ENCODE measurements at regions not wholly inside any gene's neighbourhood (a gene's known extent, or its start where the extent isn't known, plus 50 kb on each side); places are given as distances from the start of the nearest gene placed in this dataset.

DNA sequence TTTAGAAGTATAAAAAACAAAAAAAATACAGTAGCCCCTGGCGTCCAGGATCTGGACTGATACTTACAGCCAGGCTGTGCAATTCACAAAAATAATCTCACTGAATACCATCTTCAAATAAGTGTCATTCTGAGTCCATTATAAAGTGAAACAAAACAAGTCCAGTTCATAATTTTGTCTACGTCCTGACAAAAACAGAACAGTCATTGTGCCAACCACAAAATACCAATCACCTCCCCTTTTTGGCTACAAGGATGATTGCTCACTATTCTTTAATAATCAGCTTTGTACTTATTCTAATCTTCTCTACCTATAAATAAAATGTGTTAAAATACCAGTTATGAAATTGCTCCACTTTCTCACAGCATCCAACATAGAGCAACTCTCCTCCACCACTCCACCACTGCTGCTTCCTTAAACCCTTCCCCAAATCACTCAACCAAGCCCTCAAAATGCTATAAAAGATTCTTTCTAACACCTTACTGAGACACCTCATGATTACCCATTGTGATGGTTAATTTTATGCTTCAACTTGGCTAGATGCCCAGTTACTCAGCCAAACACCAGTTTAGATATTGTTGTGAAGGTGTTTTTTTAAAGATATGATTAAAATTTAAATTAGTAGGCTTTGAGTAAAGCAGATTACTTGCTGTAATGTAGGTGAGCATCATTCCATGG lies 479.8 kb upstream of the SEMA3A start:
- no peak for DNase-seq

DNA sequence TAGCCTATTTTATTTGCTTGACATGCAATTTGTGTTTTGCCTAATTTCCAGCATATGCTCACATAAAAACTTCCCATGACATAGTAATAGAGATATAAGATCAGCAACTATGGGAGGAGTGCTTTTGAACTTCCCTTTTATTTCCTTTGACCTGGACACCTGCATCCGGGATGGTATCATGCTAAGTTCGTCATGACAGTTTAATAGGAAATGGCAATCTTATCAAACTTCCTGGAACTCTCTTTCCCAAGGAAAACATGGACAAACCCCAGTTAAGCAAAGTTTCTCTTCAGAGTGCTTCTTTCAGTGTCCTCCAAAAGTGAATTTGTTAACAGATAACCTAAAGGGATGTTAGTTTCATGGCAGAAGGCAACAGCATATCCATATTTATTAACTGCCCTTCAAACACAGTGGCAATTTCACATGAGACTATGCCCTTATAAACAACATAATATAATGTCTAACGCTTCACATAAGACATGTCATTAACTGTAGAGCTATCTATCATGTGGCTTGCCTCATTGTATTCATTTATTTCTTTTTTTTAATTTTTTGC lies 474.7 kb upstream of the SEMA3A start:
- no peak for DNase-seq

DNA sequence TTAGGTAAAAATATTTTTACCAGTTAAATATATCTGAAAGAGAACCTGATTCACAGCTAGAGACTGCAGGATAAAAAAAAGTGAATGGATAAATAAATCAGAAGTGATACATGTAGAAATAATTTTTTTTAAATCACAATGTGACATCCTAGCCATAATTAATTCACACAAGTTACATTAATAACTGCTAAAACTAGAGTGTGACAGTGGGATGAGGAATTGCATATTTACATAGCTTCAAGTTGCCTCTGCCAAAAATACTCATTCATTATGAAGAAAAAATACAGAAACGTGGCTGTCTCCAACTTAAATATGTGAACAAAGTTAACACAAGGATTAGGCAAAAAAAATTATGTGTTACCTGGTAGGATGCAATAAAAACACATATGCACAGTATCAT lies 473.5 kb upstream of the SEMA3A start:
- no peak for DNase-seq

DNA sequence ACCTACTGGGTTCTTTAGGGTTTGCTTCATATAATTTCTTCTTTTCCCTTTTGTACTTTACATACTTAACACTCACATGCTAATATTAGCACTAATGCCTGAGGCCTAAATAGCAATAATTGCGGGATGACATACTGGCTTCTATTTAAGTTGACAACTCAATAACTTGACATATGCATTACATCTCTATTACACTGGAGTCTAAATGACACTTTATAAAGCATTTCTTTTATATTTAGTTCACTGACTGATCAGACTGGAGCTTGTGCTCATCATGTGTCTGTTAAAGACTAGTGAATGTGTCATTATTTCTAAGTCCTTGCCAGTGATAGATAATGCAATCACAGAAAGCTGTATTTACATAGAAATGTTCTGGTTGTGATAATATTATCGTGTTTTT lies 472.1 kb upstream of the SEMA3A start:
- DNase-seq: no peak

DNA sequence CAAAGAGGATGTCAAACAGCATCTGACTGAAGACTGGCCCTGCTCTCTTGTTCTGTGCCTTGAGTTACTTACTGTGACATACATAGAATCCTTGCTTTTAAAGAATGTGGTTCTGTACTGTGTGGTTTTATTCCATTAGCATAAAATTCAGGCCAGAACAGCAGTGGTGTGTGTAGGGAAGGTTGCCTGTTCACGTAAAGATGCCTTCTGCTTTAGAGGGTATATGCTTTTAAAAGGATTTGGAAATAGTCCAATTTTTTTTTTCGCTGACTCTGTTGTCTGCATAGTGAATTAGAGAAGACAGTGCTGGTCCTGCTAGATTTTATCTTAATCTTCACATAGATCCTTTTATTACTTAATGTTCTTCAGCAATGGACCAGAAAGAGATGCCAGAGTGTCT lies 470.8 kb upstream of the SEMA3A start:
- no peak for DNase-seq

DNA sequence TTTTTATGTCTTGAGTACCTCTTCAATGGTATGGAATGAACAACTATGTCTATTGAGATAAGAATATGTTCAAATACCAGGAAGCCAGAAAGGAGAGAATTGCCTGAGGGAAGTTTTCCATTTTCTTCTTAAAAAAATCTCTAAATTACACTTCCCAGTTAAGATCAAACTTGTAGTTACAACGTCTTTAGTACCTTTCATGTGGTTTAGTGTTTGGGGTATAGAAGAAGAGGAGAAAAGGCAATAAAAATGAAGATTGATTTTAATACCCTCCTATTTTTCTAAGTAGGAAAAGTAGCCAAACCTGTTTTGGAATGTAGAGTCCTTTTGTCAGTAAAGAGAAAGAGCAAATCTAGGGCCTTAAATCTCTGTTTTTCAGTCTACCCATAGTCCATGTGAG lies 470.0 kb upstream of the SEMA3A start:
- no peak for DNase-seq

DNA sequence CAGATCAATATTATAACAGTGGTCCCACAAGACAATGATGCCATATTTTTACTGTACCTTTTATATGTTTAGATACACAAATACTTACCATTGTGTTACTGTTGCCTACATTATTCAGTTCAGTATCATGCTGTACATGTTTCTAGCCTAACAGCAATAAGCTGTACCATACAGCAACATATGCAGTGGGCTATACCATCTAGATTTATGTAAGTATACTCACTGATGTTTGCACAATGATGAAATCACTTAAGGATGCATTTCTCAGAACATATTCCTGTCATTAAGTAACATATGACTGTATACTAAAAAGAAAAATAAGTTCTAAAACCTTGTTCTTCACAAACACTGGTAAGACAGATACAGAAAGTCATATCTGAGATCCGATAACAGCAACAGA lies 468.6 kb upstream of the SEMA3A start:
- no peak for DNase-seq

DNA sequence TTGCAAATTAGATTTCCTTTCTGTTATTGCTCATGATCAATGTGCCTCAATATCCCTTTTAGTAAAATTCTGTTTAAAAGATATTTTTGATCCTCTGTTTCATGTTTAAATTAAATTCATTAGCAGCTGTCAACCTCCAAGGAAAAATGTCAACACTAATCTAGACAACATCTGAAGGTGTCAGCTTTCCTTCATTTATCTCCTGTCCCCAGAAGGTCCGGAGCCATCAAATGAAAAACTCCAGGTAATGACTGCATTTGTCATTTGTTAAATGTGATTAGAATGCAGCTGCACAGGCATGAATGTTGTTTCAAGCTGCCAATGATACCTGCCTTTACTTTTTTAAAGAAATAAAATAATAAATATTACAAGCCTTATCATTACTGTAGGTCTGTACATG lies 463.7 kb upstream of the SEMA3A start:
- no peak for DNase-seq

DNA sequence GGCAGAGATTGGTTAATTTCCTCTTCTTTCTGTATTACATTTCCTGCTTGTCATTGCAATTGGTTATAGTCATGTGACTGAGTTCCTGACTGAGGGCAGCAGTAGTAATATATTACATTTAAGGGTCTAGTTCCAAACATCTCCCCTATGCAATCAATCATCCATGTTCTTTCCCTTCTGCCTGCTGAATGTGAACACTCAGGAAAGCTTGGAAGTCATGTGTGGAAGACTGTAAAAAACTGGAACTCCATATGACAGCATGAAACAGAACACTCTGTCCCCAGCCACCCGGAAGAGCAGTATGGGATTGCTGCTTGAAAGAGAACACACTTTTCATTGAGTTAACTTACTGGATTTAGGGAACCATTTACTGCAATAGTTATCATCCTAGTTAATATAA lies 459.7 kb upstream of the SEMA3A start:
- no peak for DNase-seq

DNA sequence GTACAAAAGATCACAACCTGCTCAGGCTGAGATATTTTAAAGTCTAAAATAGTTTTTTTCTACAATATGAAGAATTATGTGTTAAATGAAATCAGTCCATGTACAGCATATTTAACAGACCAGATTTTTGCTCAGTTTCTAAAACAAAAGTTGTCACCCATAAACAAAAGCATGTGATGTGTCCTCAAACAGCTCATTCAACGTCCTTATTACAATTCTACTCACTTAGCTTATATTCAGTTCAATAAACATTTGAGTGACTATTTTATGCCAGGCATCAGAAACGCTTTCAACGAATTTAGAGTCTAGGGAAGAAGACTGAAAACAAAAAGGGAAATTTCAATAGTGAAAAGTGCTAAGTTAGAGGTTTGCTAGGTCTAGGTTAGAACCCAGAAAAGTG lies 457.3 kb upstream of the SEMA3A start:
- DNase-seq: no peak

DNA sequence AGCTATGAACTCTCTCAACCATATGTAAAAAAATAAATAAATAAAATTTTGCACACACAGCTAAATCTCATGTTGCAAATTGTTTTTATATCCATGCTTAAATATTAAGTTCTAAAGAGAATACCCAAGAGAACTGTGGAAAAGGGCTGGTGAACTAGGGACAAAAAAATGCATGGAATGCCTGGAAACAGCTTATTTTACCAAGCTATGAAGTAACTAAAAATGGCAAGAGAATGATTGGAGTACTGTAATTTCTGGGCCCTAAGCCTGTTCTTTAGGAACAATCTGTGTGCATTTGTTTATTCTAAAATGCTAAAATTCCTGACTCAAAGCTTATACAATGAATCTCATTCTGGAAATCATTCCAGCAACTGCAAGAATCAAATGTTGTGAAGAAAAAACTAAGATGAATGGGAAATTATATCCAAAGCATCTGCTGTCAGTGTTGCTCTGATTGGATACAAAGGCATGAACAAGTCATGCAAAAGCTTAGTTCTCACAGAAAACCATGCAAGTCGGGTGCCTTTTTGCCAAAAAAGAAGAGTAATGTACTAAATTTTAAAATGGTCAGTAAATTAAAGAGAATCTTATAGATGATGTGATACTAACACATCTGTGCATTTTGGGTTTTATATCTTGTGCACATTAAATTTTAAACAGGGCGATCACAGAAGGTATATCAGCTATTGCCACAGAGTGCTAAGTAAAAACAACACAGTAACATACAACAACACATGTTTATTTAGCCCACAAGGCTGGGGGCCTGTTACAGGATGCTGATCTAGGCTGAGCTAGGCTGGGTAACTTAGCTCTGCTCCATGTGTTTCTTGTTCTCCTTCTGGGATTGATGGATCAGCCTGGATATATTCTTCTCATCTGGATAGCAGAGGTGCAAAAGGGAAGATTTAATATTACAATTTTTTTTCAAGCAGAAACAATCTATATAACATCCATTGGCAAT lies 453.5 kb upstream of the SEMA3A start:
- DNase-seq: no peak

DNA sequence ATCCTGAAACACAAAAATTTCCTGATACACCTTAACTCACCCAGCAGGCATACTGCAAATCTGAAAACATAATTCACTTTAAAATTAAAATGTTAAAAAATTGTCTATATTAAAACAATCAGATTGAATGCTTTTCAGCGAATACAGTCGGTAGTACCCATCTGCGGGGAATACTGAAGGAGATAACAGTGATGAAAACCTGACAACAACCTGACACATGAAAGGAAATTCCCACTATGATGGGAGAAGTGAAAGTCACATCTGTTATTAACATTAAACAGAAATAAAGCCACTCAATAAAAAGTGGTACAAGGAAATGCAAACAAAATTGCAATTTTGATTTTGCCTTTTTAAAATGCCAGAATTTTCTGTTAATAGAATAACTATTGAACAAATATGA lies 448.0 kb upstream of the SEMA3A start:
- no peak for DNase-seq

DNA sequence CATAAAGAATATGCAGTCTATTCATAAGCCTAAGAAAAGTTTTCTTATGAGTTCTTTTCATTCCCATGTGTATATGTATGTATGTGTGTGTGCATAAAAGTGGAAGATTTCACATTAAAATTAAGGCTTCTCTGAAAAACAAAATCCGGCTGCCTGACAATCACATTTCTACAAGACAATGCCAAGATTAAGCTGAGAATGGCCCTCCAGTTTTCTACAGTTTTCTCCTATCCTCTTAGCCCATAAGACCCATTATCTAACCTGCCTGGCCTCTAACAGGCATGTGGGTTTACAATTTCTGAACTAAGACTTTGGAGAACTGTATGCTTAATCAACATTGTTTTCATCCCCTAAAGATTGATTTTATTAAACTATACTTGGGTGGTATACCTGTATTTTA lies 446.0 kb upstream of the SEMA3A start:
- no peak for DNase-seq

DNA sequence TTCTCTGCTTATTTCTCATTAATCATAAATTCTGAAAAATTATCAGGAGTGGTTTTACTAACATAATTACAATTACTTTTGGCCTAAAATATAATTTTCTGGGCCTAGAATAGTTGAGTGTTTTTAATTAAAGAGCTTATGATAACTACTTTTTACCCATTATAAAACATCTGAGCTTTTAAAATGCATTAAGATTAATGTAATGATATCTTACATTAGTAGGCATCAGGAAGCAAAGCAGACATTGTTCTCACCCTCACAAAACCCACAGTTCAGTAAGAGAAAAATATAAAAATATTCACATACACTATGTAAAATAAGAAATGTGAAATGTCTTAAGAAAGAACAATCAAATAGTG lies 443.7 kb upstream of the SEMA3A start:
- DNase-seq: no peak

DNA sequence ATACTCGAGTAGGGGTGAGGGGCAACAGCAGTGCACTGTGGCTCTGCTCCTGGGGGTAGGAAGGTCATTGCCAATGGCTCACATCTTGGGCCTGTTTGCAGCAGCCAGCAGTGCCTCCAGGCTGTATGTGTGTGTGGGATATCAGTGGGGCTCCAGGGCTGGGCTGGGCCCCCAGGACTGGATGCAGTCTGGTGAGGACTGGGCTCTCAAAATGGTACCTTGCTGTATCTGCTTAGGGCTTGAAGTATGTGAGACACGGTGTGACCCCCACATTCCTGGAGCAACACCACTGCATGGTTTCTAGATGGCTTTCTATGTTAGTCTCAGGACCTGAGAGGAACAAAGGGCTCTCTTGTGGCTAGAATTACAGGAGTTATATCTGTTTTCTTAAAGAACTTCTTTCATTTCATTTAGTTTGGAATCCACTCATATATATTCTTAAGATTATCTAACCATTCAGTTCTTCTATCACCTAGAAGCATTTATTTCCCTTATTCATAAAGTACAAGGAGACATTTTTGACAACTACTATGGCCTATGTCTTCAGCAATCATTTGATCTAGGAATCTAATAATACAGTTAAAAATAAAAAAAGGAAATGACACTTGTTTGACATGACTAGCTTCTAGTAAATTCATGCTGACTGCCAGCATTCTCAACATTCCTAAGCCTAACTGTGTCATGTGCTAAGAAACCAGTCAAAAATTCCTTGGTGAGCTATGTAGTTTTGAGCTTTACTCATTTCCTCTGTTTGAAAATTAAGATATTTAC lies 443.2 kb upstream of the SEMA3A start:
- DNase-seq: no peak

DNA sequence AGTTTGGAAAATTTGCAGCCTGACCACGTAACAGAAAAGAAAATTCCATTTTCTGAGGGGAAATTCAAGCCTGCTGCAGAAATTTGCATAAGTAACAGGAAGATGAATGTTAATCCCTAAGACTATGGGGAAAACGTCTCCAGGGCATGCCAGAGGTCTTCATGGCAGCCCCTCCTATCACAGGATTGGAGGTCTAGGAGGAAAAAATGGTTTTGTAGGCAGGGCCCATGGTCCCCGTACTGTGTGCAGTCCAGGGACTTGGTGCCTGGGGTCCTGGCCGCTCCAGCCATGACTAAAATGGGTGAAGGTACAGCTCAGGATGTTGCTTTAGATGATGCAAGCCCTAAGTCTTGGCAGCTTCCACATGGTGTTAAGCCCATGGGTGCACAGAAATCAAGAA lies 437.3 kb upstream of the SEMA3A start:
- no peak for DNase-seq

DNA sequence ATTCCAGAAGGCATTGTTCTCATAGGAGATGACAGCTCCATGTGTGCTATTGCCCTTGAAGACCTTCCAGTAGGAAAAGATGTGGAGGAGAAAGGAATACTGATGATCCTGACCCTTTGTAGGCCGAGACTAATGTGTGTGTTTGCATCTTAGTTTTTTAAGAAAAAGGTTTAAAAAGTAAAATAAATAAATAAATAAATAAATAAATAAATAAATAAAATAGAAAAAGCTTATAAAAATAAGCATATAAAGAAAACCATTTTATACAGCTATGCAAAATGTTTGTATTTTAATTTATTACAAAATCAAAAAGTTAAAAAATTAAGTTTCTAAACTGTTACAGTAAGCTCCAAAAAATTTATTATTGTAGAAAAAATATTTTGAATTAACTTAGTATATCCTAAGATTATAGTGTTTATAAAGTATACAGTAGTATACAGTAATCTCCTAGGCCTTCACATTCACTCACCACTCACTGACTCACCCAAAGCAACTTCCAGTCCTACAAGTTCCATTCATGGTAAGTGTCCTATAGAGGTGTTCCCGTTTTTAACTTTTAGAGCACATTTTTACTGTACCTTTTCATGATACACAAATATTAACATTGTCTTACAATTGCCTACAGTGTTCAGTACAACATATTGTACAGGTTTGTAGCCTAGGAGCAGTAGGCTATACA lies 435.2 kb upstream of the SEMA3A start:
- DNase-seq: no peak

DNA sequence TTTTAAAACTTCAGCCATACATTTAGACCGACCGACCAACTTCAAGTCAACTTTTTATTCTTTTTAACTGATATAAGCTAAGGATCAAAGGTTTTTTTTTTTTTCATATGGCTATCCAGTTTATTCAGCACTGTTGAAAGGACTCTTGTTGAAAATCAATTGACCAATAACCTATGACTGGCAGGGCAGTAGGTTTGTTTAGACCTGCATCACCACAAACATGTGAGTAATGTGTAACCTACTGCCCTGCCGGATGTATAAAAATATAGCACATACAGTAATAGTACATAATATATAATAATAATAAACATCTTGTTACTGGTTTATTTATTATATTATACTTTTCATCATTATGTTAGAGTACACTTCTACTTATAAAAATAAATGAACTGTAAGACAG lies 434.6 kb upstream of the SEMA3A start:
- DNase-seq: no peak

DNA sequence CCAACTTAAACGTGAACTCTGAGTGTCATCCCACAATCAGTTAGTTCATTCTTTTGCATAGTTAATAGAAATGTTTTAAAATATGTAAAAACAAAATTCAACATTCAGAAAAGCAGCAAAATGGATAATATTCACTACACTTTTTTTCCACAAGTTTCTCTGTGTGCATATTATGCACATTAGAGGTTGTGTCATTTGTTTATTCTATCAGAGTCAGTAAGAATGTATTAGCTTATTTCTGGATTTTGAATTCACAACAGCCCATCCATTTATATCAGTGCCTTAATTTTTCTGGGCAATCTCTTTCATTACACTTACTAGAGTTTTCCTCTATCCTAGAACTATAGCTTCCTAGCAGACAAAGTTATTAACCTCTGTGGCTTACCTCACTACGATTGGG lies 432.7 kb upstream of the SEMA3A start:
- DNase-seq: no peak

DNA sequence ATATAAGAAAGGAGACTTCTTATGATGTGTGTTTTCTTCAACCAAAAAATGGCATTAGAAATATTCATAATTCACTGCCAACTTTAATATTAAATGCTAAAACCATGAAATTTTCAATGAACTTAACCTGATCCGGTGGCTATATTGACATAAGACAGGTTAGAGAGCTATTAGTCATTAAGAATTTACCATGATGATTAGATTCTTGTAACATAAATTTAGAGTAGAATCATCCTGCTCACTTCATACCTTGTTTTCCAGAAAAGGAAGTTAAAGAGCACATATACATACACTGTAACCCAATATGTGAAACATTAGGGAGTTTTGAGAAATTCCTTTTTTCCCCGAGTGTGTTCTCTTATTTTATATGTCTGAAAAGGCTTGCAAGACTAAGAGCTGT lies 430.3 kb upstream of the SEMA3A start:
- DNase-seq: no peak

DNA sequence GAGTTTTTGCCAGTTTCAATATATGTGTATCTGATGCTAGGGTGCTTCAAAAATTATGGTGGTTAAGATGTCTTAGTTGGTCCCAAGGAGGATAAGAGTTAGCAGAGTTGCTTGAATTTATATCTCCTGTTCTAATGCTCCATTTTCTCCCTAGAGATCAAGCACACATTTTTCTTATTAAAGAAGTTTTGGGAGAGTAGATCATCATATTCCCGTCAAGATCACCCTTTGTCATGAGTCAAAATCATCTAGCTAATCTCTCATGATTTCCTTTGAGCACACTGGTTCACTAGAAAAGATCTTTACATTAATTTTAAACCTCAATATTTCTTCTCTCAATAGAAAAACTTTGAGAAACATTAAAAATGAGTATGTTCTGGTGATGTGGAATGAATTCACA lies 429.9 kb upstream of the SEMA3A start:
- no peak for DNase-seq

DNA sequence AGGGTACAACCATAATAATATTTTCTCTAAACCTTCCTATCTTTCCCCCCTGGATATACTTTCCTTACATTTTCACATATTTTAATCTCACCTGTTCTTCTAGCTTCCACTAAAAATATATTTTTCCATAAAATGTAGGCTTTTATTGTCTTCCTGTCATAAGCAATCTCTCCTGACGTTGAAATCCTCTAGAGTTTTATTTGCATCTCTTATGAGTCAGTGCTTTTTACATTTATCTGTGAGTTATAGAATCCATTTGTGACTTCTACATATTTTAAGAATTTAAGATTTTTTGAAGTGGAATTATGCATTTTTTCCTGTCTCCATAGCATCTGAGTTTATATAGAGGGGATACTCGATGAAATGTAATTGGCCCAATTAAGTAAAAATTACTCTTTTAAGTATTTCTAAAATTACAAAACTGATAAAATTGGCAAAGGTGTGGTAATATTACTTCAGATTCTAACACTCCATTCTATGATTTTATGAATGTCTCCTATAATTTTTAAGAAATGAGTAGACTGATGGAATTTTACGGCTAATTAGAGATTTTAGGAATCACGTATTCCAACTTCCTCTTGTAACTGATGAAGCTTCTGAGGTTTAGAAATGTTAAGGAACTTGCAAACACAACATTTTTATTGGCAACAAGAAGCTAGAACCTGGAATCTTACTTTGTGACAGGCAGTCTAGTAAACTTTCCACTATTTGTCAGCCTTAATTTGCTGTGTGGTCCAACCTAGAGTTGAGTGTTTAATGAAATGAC lies 422.9 kb upstream of the SEMA3A start:
- no peak for DNase-seq
